GM23248 (cell line): ENCODE measurements at regions not wholly inside any gene's neighbourhood (a gene's known extent, or its start where the extent isn't known, plus 50 kb on each side); places are given as distances from the start of the nearest gene placed in this dataset.

Experiments
- EZH2 ChIP-seq: fragments of 200-600 bp; sonication (generic); IDR thresholded peaks from 2 replicates; pipeline ENCODE4 v1.6.1; 2018; ENCODE audit warnings: antibody characterized with exemption, mild to moderate bottlenecking; ENCODE audit not compliant: insufficient read depth, poor library complexity, severe bottlenecking
- EZH2phosphoT487 ChIP-seq: fragments of 200-600 bp; sonication (generic); IDR thresholded peaks from 2 replicates; pipeline ENCODE4 v1.6.1; 2018; ENCODE audit warnings: antibody characterized with exemption, moderate library complexity, mild to moderate bottlenecking, low read depth; ENCODE audit not compliant: insufficient read depth

- no peak for TF ChIP-seq EZH2phosphoT487
- no peak for TF ChIP-seq EZH2
Observed at GRCh38 chr5:172564883-172565282, 76.2 kb upstream of the NEURL1B start.
